ENCODE measurements at regions not wholly inside any gene's neighbourhood (a gene's known extent, or its start where the extent isn't known, plus 50 kb on each side); places are given as distances from the start of the nearest gene placed in this dataset.

DNA sequence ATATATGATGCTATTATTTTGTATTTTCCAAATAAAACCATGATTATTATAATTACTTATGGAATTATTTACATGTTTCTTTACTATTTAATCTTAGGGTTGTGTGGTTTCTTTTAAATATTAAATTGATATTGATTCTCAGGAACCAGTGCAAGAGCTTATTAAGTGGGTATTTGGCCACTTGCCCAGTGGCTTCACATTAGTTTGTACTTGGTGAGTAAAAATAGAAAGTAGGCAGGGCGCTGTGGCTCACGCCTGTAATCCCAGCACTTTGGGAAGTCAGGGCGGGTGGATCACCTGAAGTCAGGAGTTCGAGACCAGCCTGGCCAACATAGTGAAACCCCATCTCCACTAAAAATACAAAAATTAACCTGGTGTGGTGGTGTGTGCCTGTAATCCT is 497.1 kb downstream of the PTPRC start:
- Mint-ChIP-seq H3K27ac (no peak overlapping the region), H3K4me3 (no peak overlapping the region), H3K4me1 (peaks cover 0 to 2% (median 0%) of the 10 kb centered on the region in 3 donors), H3K36me3 (peaks cover 0 to 9% (median 4%) of the 10 kb centered on the region in 3 donors), H3K27me3 (no peaks in the 10 kb centered on the region), H3K9me3 (no peaks in the 10 kb centered on the region)
- Histone ChIP-seq H3K36me3 (ENCODE audit: insufficient read depth, low read length) (no peaks in the 10 kb centered on the region), H3K4me1 (ENCODE audit: insufficient read depth, low read length) (no peaks in the 10 kb centered on the region), H3K27ac (ENCODE audit: low read depth, low read length) (no peak overlapping the region), H3K9me3 (ENCODE audit: low read length) (no peaks in the 10 kb centered on the region), H3K4me3 (ENCODE audit: low read length) (no peak overlapping the region), H3K27me3 (ENCODE audit: insufficient read depth, low read length, poor library complexity, severe bottlenecking) (no peaks in the 10 kb centered on the region)
- DNase-seq, result no peak
- ChIA-PET CTCF (no interaction called here), POLR2A (interaction anchor here (0.6 kb wide), 1 partner anchor 32 kb away, joined by 3 read pairs; no protein-coding TSS in a partner anchor)

DNA sequence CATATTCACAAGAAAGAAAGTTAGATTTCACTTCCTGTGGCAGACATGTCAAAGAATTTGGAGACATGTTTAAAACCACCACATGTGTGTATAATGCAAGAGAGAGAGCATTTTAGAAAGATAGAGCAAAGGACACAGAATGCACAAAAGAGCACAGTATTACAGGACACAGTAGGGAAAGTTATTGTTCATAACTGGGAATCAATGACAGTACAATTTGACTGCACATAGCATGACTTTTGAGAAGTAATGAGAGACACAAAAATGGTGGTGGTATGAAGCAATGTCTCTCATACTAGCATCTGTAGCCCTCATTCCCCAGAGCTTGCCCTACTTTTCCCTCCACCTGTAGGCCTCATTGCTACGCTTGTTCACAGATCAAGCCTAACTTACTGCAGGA is 499.2 kb downstream of the PTPRC start:
- H3K9me3 ChIP-seq (ENCODE audit: low read length), result no peaks in the 10 kb centered on the region
- no peaks in the 10 kb centered on the region for H3K36me3 ChIP-seq (ENCODE audit: insufficient read depth, low read length)
- Mint-ChIP-seq H3K4me1 (peaks cover 0 to 2% (median 0%) of the 10 kb centered on the region in 3 donors), H3K27me3 (no peaks in the 10 kb centered on the region), H3K9me3 (no peaks in the 10 kb centered on the region), H3K27ac (no peak overlapping the region), H3K36me3 (no peaks in the 10 kb centered on the region), H3K4me3 (no peak overlapping the region)
- DNase-seq, result no peak
- no peaks in the 10 kb centered on the region for H3K27me3 ChIP-seq (ENCODE audit: insufficient read depth, low read length, poor library complexity, severe bottlenecking)
- H3K4me3 ChIP-seq (ENCODE audit: low read length), result no peak overlapping the region
- POLR2A ChIA-PET, result no interaction called here
- H3K4me1 ChIP-seq (ENCODE audit: insufficient read depth, low read length), result no peaks in the 10 kb centered on the region
- CTCF ChIA-PET, result no interaction called here
- no peak overlapping the region for H3K27ac ChIP-seq (ENCODE audit: low read depth, low read length)

DNA sequence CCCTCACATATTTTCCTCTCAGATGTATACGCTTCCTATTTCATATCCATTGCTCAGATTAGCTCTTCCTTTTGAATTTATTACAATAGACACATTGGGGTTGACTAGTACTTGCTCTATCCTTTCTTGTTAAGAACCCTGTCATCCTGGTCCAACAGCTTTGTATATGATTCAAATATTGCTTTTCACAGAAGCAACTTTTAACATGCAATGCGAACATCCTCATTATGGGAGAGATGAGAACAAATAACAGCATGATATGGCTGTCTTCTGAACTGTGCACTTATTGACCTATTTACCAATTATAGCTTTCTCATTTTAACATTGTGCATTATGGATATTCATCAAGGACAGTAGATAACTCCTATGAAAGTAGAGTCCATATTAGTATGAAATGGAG is 510.8 kb downstream of the PTPRC start:
- no peaks in the 10 kb centered on the region for H3K36me3 Mint-ChIP-seq
- CTCF ChIA-PET, result no interaction called here

DNA sequence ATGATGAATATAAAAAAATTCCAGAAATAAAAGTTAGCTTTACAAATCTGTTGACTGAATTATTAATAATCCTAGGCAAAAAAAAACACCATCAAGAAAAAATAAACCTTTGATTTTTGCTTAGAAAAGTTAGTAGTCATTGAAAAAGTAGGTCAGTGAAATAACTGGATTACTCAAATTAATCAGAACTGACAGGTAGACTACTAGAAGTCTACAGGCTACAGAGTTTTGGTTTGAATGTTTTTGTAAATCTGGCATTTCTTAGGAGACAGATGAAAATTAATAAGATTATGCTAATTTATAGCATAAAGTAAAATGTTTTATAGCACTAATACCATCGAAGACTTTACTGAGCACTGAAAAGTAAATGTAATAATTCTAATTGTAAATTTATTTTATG is 511.9 kb downstream of the PTPRC start:
- Mint-ChIP-seq H3K9me3 (no peaks in the 10 kb centered on the region), H3K4me1 (no peaks in the 10 kb centered on the region), H3K27ac (no peak overlapping the region), H3K4me3 (no peak overlapping the region), H3K27me3 (peaks cover 0 to 10% of the 10 kb centered on the region in 2 donors), H3K36me3 (no peaks in the 10 kb centered on the region)
- H3K27me3 ChIP-seq (ENCODE audit: insufficient read depth, low read length, poor library complexity, severe bottlenecking), result no peaks in the 10 kb centered on the region
- no peak for DNase-seq
- H3K36me3 ChIP-seq (ENCODE audit: insufficient read depth, low read length), result no peaks in the 10 kb centered on the region
- ChIA-PET POLR2A (no interaction called here), CTCF (no interaction called here)
- H3K9me3 ChIP-seq (ENCODE audit: low read length), result no peaks in the 10 kb centered on the region
- H3K4me1 ChIP-seq (ENCODE audit: insufficient read depth, low read length), result no peaks in the 10 kb centered on the region
- H3K27ac ChIP-seq (ENCODE audit: low read depth, low read length), result no peak overlapping the region
- no peak overlapping the region for H3K4me3 ChIP-seq (ENCODE audit: low read length)

More for the DNA sequence above, 510.8 kb downstream of the PTPRC start:
- Histone ChIP-seq H3K27ac (ENCODE audit: low read depth, low read length) (no peak overlapping the region), H3K4me3 (ENCODE audit: low read length) (no peak overlapping the region), H3K9me3 (ENCODE audit: low read length) (no peaks in the 10 kb centered on the region), H3K27me3 (ENCODE audit: insufficient read depth, low read length, poor library complexity, severe bottlenecking) (no peaks in the 10 kb centered on the region), H3K36me3 (ENCODE audit: insufficient read depth, low read length) (no peaks in the 10 kb centered on the region), H3K4me1 (ENCODE audit: insufficient read depth, low read length) (no peaks in the 10 kb centered on the region)
- Mint-ChIP-seq H3K4me1 (no peaks in the 10 kb centered on the region), H3K27ac (no peak overlapping the region), H3K27me3 (peaks cover 1 to 14% of the 10 kb centered on the region in 2 donors), H3K4me3 (no peak overlapping the region), H3K9me3 (no peaks in the 10 kb centered on the region)
- POLR2A ChIA-PET, result no interaction called here
- no peak for DNase-seq

DNA sequence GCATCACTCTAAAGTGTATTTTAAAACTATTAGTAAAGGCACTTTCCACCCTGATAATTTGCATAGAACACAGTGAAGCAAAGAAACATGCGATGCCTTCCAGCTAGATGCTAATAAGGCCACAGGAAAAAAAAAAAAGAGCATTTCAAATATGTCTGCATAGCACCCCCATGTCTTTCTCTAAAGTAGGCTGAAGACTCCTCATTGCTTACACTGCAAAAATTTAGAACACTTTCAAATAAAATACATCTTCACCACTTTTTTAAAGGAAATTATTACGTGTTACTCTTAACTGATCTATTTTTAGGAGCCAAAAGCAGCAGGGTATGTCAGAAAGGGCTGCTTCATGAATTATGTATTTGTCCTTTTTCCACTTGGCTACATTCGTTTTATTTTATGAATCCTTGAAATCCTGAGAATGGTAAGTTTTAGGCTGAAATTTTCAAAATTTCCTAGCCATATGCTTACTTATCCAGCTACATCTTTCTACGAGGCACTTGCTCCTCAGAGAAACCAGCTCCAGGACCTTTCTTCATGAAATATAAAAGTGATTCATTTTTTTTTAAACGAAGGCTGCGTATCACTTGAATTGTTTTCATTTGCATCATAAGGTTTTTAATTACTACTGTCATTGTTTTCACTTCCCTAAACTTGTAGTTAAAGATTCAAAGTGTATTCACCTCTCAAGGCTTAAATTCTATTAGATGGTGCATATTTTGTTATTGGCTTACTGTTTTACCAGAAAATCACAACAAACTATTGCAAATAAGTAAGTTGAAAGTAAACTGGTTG is 513.0 kb downstream of the PTPRC start:
- H3K36me3 Mint-ChIP-seq, result no peaks in the 10 kb centered on the region
- peaks cover 0 to 4% of the 10 kb centered on the region in 2 donors for H3K27me3 Mint-ChIP-seq
- no peaks in the 10 kb centered on the region for H3K9me3 Mint-ChIP-seq
- H3K4me3 Mint-ChIP-seq, result no peak overlapping the region
- POLR2A ChIA-PET, result no interaction called here
- Histone ChIP-seq H3K27me3 (ENCODE audit: insufficient read depth, low read length, poor library complexity, severe bottlenecking) (no peaks in the 10 kb centered on the region), H3K4me1 (ENCODE audit: insufficient read depth, low read length) (no peaks in the 10 kb centered on the region), H3K9me3 (ENCODE audit: low read length) (no peaks in the 10 kb centered on the region), H3K4me3 (ENCODE audit: low read length) (no peak overlapping the region), H3K27ac (ENCODE audit: low read depth, low read length) (no peak overlapping the region), H3K36me3 (ENCODE audit: insufficient read depth, low read length) (no peaks in the 10 kb centered on the region)
- no peak overlapping the region for H3K27ac Mint-ChIP-seq
- DNase-seq, result no peak
- no peaks in the 10 kb centered on the region for H3K4me1 Mint-ChIP-seq
- CTCF ChIA-PET, result no interaction called here

DNA sequence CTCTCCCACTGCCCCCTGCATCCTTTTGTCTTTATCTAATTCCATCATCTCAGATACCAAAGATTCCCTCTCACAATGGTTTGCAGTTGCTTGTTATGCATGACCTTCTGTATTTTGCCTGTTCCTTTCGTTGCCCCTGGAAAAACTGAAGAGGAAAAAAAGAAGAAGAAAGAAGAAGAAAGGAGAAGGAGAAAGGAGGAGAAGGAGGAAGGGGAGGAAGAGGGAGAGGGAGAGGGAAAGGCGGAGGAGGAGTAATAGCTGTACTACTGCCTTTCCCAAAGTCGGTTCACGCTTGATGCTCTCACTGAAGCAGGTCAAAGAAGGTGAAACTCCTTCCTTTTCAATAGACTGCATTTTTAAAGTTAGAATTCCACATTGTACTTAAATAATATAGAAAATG is 513.8 kb downstream of the PTPRC start:
- Histone ChIP-seq H3K9me3 (ENCODE audit: low read length) (no peaks in the 10 kb centered on the region), H3K27ac (ENCODE audit: low read depth, low read length) (no peak overlapping the region), H3K4me1 (ENCODE audit: insufficient read depth, low read length) (no peaks in the 10 kb centered on the region), H3K4me3 (ENCODE audit: low read length) (no peak overlapping the region), H3K36me3 (ENCODE audit: insufficient read depth, low read length) (no peaks in the 10 kb centered on the region), H3K27me3 (ENCODE audit: insufficient read depth, low read length, poor library complexity, severe bottlenecking) (no peaks in the 10 kb centered on the region)
- Mint-ChIP-seq H3K9me3 (no peaks in the 10 kb centered on the region), H3K4me1 (no peaks in the 10 kb centered on the region), H3K27me3 (no peaks in the 10 kb centered on the region), H3K4me3 (no peak overlapping the region), H3K36me3 (no peaks in the 10 kb centered on the region), H3K27ac (no peak overlapping the region)
- CTCF ChIA-PET, result no interaction called here
- POLR2A ChIA-PET, result no interaction called here
- DNase-seq, result no peak

DNA sequence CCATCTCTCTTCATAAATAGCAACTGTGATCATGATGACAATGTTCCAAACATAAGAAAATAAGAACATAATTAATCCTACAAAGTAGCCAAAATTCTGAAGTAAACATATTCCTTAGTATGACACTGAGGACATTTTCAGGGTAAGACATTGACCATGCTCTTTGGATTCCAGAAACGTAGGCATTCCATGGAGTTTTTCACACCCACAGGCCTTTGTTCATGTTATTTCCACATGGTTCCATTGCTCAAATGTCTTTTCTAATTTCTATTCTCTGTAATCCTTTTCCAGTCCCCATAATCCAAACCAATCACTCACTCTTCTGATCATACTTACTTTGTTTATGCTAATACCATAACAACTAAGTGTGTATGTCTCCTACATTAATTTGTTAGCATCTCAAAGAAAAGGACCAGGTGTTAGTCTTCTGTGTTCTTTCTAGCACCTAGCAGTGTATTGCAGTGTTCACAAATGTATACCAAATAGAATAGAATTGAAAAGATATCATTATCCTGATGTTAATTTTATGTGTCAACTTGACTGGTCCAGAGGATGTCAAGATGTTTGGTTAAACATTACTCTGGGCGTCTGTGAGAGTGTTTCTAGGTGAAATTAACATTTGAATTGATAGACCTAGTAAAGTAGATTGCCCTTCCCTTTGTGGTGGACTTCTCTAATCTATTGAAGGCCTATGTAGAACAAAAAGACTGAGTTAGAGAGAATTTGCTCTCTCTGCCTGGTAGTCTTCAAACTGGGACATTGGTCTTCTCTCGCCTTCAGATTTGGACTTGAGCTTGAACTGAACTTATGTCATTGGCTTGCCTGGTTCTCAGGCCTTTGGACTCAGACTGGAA is 516.6 kb downstream of the PTPRC start:
- no peak for DNase-seq
- Histone ChIP-seq H3K9me3 (ENCODE audit: low read length) (no peaks in the 10 kb centered on the region), H3K36me3 (ENCODE audit: insufficient read depth, low read length) (no peaks in the 10 kb centered on the region), H3K4me3 (ENCODE audit: low read length) (no peak overlapping the region), H3K27ac (ENCODE audit: low read depth, low read length) (no peak overlapping the region), H3K27me3 (ENCODE audit: insufficient read depth, low read length, poor library complexity, severe bottlenecking) (no peaks in the 10 kb centered on the region), H3K4me1 (ENCODE audit: insufficient read depth, low read length) (no peaks in the 10 kb centered on the region)
- H3K9me3 Mint-ChIP-seq, result no peaks in the 10 kb centered on the region
- no peak overlapping the region for H3K4me3 Mint-ChIP-seq
- H3K36me3 Mint-ChIP-seq, result peaks cover 0 to 5% (median 0%) of the 10 kb centered on the region in 3 donors
- H3K27ac Mint-ChIP-seq, result no peak overlapping the region
- no peaks in the 10 kb centered on the region for H3K27me3 Mint-ChIP-seq
- H3K4me1 Mint-ChIP-seq, result peaks cover 0 to 1% (median 0%) of the 10 kb centered on the region in 3 donors
- ChIA-PET POLR2A (no interaction called here), CTCF (no interaction called here)

DNA sequence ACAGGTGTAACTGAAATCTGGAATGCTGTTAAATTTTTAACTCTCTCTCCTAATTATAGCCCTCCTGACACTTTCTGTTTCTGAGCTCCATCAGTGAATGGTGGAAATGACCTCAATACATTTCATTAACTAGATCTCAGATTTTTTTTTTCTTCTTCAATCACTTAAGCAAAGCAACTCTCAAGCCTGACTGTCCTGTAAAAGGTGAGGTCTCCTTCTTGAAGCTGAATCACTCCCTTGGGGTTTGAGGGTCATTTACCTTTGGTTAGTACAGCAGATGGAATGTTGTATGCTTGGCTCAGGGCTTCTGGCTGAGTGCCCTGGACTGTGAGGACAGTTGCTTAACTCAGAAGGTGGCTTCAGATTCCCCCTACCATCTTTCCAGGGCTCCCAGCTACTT is 518.7 kb downstream of the PTPRC start:
- no peaks in the 10 kb centered on the region for H3K27me3 ChIP-seq (ENCODE audit: insufficient read depth, low read length, poor library complexity, severe bottlenecking)
- no peaks in the 10 kb centered on the region for H3K27me3 Mint-ChIP-seq
- no peaks in the 10 kb centered on the region for H3K4me1 ChIP-seq (ENCODE audit: insufficient read depth, low read length)
- no peaks in the 10 kb centered on the region for H3K9me3 ChIP-seq (ENCODE audit: low read length)
- POLR2A ChIA-PET, result no interaction called here
- no peaks in the 10 kb centered on the region for H3K36me3 ChIP-seq (ENCODE audit: insufficient read depth, low read length)
- H3K36me3 Mint-ChIP-seq, result peaks cover 0 to 10% (median 0%) of the 10 kb centered on the region in 3 donors
- CTCF ChIA-PET, result no interaction called here
- no peaks in the 10 kb centered on the region for H3K9me3 Mint-ChIP-seq
- peaks cover 6 to 15% (median 9%) of the 10 kb centered on the region in 3 donors for H3K4me1 Mint-ChIP-seq
- H3K4me3 ChIP-seq (ENCODE audit: low read length), result no peak overlapping the region
- no peak overlapping the region for H3K27ac Mint-ChIP-seq
- no peak overlapping the region for H3K27ac ChIP-seq (ENCODE audit: low read depth, low read length)
- no peak for DNase-seq
- no peak overlapping the region for H3K4me3 Mint-ChIP-seq

Measured in CD8-positive, alpha-beta memory T cell (primary cell).